Smooth muscle cell (in vitro differentiated cells): ENCODE measurements at regions not wholly inside any gene's neighbourhood (a gene's known extent, or its start where the extent isn't known, plus 50 kb on each side); places are given as distances from the start of the nearest gene placed in this dataset.

Experiments
- DNase-seq: peaks from one replicate; lab custom pipeline; 2025; ENCODE audit not compliant: unreplicated experiment; lab: John Stamatoyannopoulos, UW
- H2AFZ ChIP-seq: fragments of 200-600 bp; sonication (generic); 2 replicates; pipeline ENCODE4 v1.6.0; 2016; ENCODE audit warnings: antibody characterized with exemption, low read depth, mild to moderate bottlenecking
- H3F3A ChIP-seq: fragments of 200-600 bp; sonication (generic); 2 replicates; pipeline ENCODE4 v1.6.0; 2017; ENCODE audit warnings: antibody characterized with exemption, low read depth
- H3K27ac ChIP-seq: fragments of 200-600 bp; sonication (generic); 2 replicates; pipeline ENCODE4 v1.5.1; 2016; ENCODE audit warnings: low read depth, mild to moderate bottlenecking
- H3K27me3 ChIP-seq: fragments of 200-600 bp; sonication (generic); 2 replicates; pipeline ENCODE4 v1.6.1; 2016; ENCODE audit warnings: low read depth, mild to moderate bottlenecking
- H3K36me3 ChIP-seq: fragments of 200-600 bp; sonication (generic); 2 replicates; pipeline ENCODE4 v1.5.1; 2016; ENCODE audit warnings: low read depth
- H3K4me1 ChIP-seq: fragments of 200-600 bp; sonication (generic); 2 replicates; pipeline ENCODE4 v1.5.1; 2016; ENCODE audit warnings: low read depth
- H3K4me2 ChIP-seq: fragments of 200-600 bp; sonication (generic); 2 replicates; pipeline ENCODE4 v1.6.0; 2016; ENCODE audit warnings: mild to moderate bottlenecking
- H3K4me3 ChIP-seq: fragments of 200-600 bp; sonication (generic); 2 replicates; pipeline ENCODE4 v1.5.1; 2016; ENCODE audit warnings: mild to moderate bottlenecking
- H3K79me2 ChIP-seq: fragments of 200-600 bp; sonication (generic); 2 replicates; pipeline ENCODE4 v1.6.0; 2016; ENCODE audit warnings: low read depth, mild to moderate bottlenecking
- H3K9ac ChIP-seq: fragments of 200-600 bp; sonication (generic); 2 replicates; pipeline ENCODE4 v1.6.0; 2016; ENCODE audit warnings: low read depth
- H3K9me3 ChIP-seq: fragments of 200-600 bp; sonication (generic); replicated peaks from 2 replicates; pipeline ENCODE4 v1.5.1; 2016; ENCODE audit warnings: low read depth
- H4K20me1 ChIP-seq: fragments of 200-600 bp; sonication (generic); 2 replicates; pipeline ENCODE4 v1.6.0; 2016; ENCODE audit warnings: low read depth
- CTCF ChIP-seq: fragments of 200-600 bp; sonication (generic); IDR thresholded peaks from 2 replicates; pipeline ENCODE4 v1.5.1; 2017; ENCODE audit warnings: borderline replicate concordance, mild to moderate bottlenecking, antibody characterized with exemption; ENCODE audit not compliant: insufficient read depth, poor library complexity, severe bottlenecking
- WGBS: methylation state at CpG from one replicate; pipeline ENCODE4 v1.1.7; 2016; ENCODE audit warnings: low lambda C conversion rate; 5-methylcytosine and 5-hydroxymethylcytosine counted together

GRCh38 chr21:14657241-14658008 lies 111.3 kb upstream of the SAMSN1 start:
- Histone ChIP-seq H3K4me1 (no peaks in the 10 kb centered on the region), H3F3A (no peaks in the 10 kb centered on the region), H3K9me3 (no peaks in the 10 kb centered on the region), H3K27ac (no peak overlapping the region), H3K27me3 (no peaks in the 10 kb centered on the region), H3K79me2 (no peaks in the 10 kb centered on the region), H4K20me1 (no peaks in the 10 kb centered on the region), H3K9ac (no peak overlapping the region), H3K36me3 (no peaks in the 10 kb centered on the region), H3K4me2 (no peak overlapping the region), H3K4me3 (no peak overlapping the region), H2AFZ (no peak overlapping the region)
- 91% methylated on average over 10 of the region's 10 CpGs for WGBS
- DNase-seq, result no peak
- TF ChIP-seq CTCF, result no peak

- H3F3A ChIP-seq, result no peaks in the 10 kb centered on the region
- DNase-seq, result no peak
- H4K20me1 ChIP-seq, result no peaks in the 10 kb centered on the region
- no peaks in the 10 kb centered on the region for H3K79me2 ChIP-seq
- H3K4me3 ChIP-seq, result no peak overlapping the region
- H3K9me3 ChIP-seq, result peaks cover 2% of the 10 kb centered on the region
- H3K4me1 ChIP-seq, result no peaks in the 10 kb centered on the region
- H3K4me2 ChIP-seq, result no peak overlapping the region
- H3K27me3 ChIP-seq, result no peaks in the 10 kb centered on the region
- WGBS, result 84% methylated on average over 1 of the region's 1 CpG
- H3K9ac ChIP-seq, result no peak overlapping the region
- H3K27ac ChIP-seq, result no peak overlapping the region
- H3K36me3 ChIP-seq, result no peaks in the 10 kb centered on the region
- H2AFZ ChIP-seq, result no peak overlapping the region
- TF ChIP-seq CTCF, result no peak
Observed at GRCh38 chr21:14646893-14647292, 100.8 kb upstream of the SAMSN1 start.

- Histone ChIP-seq H3K9me3 (peaks cover 2% of the 10 kb centered on the region), H3K36me3 (no peaks in the 10 kb centered on the region), H3K79me2 (no peaks in the 10 kb centered on the region), H3K4me3 (no peak overlapping the region), H3K9ac (no peak overlapping the region), H3K4me2 (no peak overlapping the region), H2AFZ (no peak overlapping the region), H3K4me1 (no peaks in the 10 kb centered on the region), H3K27me3 (no peaks in the 10 kb centered on the region), H3F3A (no peaks in the 10 kb centered on the region), H4K20me1 (no peaks in the 10 kb centered on the region), H3K27ac (no peak overlapping the region)
- no peak for TF ChIP-seq CTCF
- DNase-seq, result no peak
- WGBS, result 87% methylated on average over 4 of the region's 4 CpGs
Observed at GRCh38 chr21:14645702-14646101, 99.6 kb upstream of the SAMSN1 start.

- WGBS, result 92% methylated on average over 1 of the region's 1 CpG
- no peak overlapping the region for H3K9ac ChIP-seq
- H3K27ac ChIP-seq, result no peak overlapping the region
- H3F3A ChIP-seq, result no peaks in the 10 kb centered on the region
- H3K9me3 ChIP-seq, result no peaks in the 10 kb centered on the region
- no peaks in the 10 kb centered on the region for H4K20me1 ChIP-seq
- H2AFZ ChIP-seq, result no peak overlapping the region
- no peaks in the 10 kb centered on the region for H3K36me3 ChIP-seq
- no peaks in the 10 kb centered on the region for H3K4me1 ChIP-seq
- no peaks in the 10 kb centered on the region for H3K27me3 ChIP-seq
- H3K4me2 ChIP-seq, result no peak overlapping the region
- no peak for TF ChIP-seq CTCF
- H3K4me3 ChIP-seq, result no peak overlapping the region
- no peaks in the 10 kb centered on the region for H3K79me2 ChIP-seq
- DNase-seq, result no peak
Observed at GRCh38 chr21:14632359-14632758, 86.2 kb upstream of the SAMSN1 start.
